ENCODE measurements at regions not wholly inside any gene's neighbourhood (a gene's known extent, or its start where the extent isn't known, plus 50 kb on each side); places are given as distances from the start of the nearest gene placed in this dataset.

- Mint-ChIP-seq H3K27me3 (ENCODE audit: low read depth) (peaks cover 4% of the 10 kb centered on the region), H3K36me3 (ENCODE audit: low read depth) (no peaks in the 10 kb centered on the region), H3K4me1 (ENCODE audit: low read depth) (no peaks in the 10 kb centered on the region), H3K27ac (ENCODE audit: unreplicated experiment) (no peak overlapping the region), H3K4me3 (ENCODE audit: unreplicated experiment) (no peak overlapping the region), H3K9me3 (ENCODE audit: low read depth) (peaks cover 3% of the 10 kb centered on the region)
- TF ChIP-seq CTCF (IDR thresholded peaks at IDR 0.05) = no peak
- DNase-seq (ENCODE audit: low spot score) = no peak
These were observed 283.8 kb downstream of the OMA1 start for GRCh38 chr1:58262702-58263101.

DNA sequence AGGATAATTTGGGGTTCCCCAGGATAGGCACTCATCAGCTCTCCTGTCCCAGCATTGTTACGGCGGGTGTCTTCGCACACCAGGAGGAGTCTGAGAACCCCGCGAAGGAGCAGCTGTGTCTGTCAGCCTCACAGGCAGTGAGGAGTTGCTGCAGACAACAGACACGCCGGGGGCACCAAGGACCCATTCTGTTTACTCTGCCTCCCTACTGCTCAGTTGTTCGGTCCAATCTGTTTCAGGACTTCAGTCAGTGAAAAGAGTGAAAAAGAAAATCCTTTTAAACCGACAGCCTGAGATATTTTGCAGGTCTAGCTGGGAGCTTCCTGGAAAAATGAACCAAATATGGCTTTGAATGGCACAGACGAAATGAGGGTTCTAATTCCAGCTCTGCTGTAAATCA lies 288.4 kb downstream of the OMA1 start:
- no peak for TF ChIP-seq CTCF (IDR thresholded peaks at IDR 0.05)
- Mint-ChIP-seq H3K36me3 (ENCODE audit: low read depth) (no peaks in the 10 kb centered on the region), H3K27ac (ENCODE audit: unreplicated experiment) (no peak overlapping the region), H3K4me3 (ENCODE audit: unreplicated experiment) (no peak overlapping the region), H3K9me3 (ENCODE audit: low read depth) (peaks cover 13% of the 10 kb centered on the region), H3K27me3 (ENCODE audit: low read depth) (peaks cover 8% of the 10 kb centered on the region), H3K4me1 (ENCODE audit: low read depth) (no peaks in the 10 kb centered on the region)
- DNase-seq (ENCODE audit: low spot score) = no peak

DNA sequence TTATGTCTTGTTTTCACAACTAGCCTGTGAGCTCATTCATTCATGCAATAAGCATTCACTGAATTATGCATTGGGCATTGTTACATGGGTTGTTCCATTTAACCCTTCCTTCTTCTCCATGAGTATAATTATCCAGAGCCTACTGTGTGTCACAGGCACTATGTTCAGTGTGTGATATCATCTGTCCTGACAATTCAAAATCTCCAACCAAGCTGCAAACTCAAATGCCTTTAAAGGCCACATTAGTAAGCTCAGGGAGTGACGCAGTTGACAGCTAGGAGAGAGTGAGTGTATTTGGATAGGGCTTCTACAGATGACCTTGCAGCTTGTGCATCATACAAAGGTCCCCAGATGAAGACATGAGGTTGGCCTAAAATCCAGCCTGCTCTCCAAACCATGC lies 289.5 kb downstream of the OMA1 start:
- Mint-ChIP-seq H3K4me1 (ENCODE audit: low read depth) (no peaks in the 10 kb centered on the region), H3K9me3 (ENCODE audit: low read depth) (peaks cover 13% of the 10 kb centered on the region), H3K4me3 (ENCODE audit: unreplicated experiment) (no peak overlapping the region), H3K36me3 (ENCODE audit: low read depth) (no peaks in the 10 kb centered on the region), H3K27me3 (ENCODE audit: low read depth) (peaks cover 12% of the 10 kb centered on the region), H3K27ac (ENCODE audit: unreplicated experiment) (no peak overlapping the region)
- TF ChIP-seq CTCF (IDR thresholded peaks at IDR 0.05) = no peak
- DNase-seq (ENCODE audit: low spot score) = no peak

DNA sequence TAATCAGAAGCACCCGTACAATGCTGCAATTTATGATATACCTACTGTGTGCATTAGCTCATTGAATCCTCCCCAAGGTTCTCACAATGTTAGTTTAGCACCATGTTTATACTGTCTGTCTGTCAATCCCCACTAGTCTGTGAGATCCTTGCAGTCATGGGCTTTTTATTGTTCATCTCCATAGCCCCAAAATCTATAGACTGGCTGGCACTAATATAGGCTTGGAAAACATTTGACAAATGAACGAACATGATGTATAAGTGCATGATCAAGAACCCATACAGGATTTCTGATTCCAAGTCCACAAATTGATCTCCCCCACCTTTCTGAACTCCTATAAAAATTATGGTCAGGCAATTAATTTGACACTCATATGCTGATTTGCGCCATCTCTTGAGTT lies 290.0 kb downstream of the OMA1 start:
- peaks cover 11% of the 10 kb centered on the region for H3K9me3 Mint-ChIP-seq (ENCODE audit: low read depth)
- no peak for TF ChIP-seq CTCF (IDR thresholded peaks at IDR 0.05)
- peaks cover 14% of the 10 kb centered on the region for H3K27me3 Mint-ChIP-seq (ENCODE audit: low read depth)
- H3K4me3 Mint-ChIP-seq (ENCODE audit: unreplicated experiment) = no peak overlapping the region
- no peaks in the 10 kb centered on the region for H3K4me1 Mint-ChIP-seq (ENCODE audit: low read depth)
- H3K36me3 Mint-ChIP-seq (ENCODE audit: low read depth) = no peaks in the 10 kb centered on the region
- no peak overlapping the region for H3K27ac Mint-ChIP-seq (ENCODE audit: unreplicated experiment)
- DNase-seq (ENCODE audit: low spot score) = no peak

GRCh38 chr1:58256041-58256440 lies 290.5 kb downstream of the OMA1 start:
- no peak overlapping the region for H3K27ac Mint-ChIP-seq (ENCODE audit: unreplicated experiment)
- H3K27me3 Mint-ChIP-seq (ENCODE audit: low read depth) = peaks cover 19% of the 10 kb centered on the region
- peaks cover 11% of the 10 kb centered on the region for H3K9me3 Mint-ChIP-seq (ENCODE audit: low read depth)
- TF ChIP-seq CTCF (IDR thresholded peaks at IDR 0.05) = no peak
- DNase-seq (ENCODE audit: low spot score) = no peak
- H3K4me3 Mint-ChIP-seq (ENCODE audit: unreplicated experiment) = no peak overlapping the region
- no peaks in the 10 kb centered on the region for H3K4me1 Mint-ChIP-seq (ENCODE audit: low read depth)
- H3K36me3 Mint-ChIP-seq (ENCODE audit: low read depth) = no peaks in the 10 kb centered on the region

All from chondrocyte (in vitro differentiated cells).